IMR-90 (cell line): ENCODE measurements at regions not wholly inside any gene's neighbourhood (a gene's known extent, or its start where the extent isn't known, plus 50 kb on each side); places are given as distances from the start of the nearest gene placed in this dataset.

Source experiments
- ATAC-seq: fragments of 200-7000 bp; cut with Tn5 transposase; 2 replicates; pipeline ENCODE4 v1.9.1; 2020; ENCODE audit warnings: low read depth, mild to moderate bottlenecking, moderate library complexity
- BruUV-seq: library from RNA; stranded (reverse); fragments of 400-500 nt; replicated peaks from 2 replicates; lab custom pipeline; 2021; lab: Mats Ljungman, UMichigan
- CTCF ChIA-PET: fragments of 300-600 bp; formaldehyde crosslinking; extraction: SDS; loops from one replicate; lab custom pipeline; 2021; ENCODE audit warnings: antibody characterized with exemption; lab: Yijun Ruan, JAX
- POLR2A ChIA-PET: fragments of 300-600 bp; sonication (Branson Sonifier 250); formaldehyde crosslinking; loops from one replicate; lab custom pipeline; 2022; ENCODE audit warnings: antibody characterized with exemption; ENCODE audit not compliant: unreplicated experiment; lab: Charles Lee
- DNase-seq: peaks from one replicate; pipeline ENCODE4 v3.0.0; 2013
- H2AFZ ChIP-seq: replicated peaks from 2 replicates; pipeline ENCODE3; 2013; ENCODE audit warnings: low read length, mild to moderate bottlenecking; ENCODE audit not compliant: poor library complexity
- H2AK5ac ChIP-seq: 2 replicates; pipeline ENCODE4 v1.6.1; 2013; ENCODE audit warnings: low read depth, low read length, inconsistent platforms
- H2AK9ac ChIP-seq: replicated peaks from 2 replicates; pipeline ENCODE3; 2013; ENCODE audit warnings: mild to moderate bottlenecking, low read depth, low read length, moderate library complexity; ENCODE audit not compliant: poor library complexity
- H2BK120ac ChIP-seq: 2 replicates; pipeline ENCODE4 v1.6.1; 2013; ENCODE audit warnings: low read depth, low read length, inconsistent platforms
- H2BK15ac ChIP-seq: 3 replicates; pipeline ENCODE4 v1.6.1; 2013; ENCODE audit warnings: low read depth, low read length, inconsistent platforms
- H2BK20ac ChIP-seq: 2 replicates; pipeline ENCODE4 v1.6.1; 2013; ENCODE audit warnings: low read depth, mild to moderate bottlenecking, inconsistent platforms, low read length, moderate library complexity
- H2BK5ac ChIP-seq: 2 replicates; pipeline ENCODE4 v1.6.1; 2013; ENCODE audit warnings: mild to moderate bottlenecking, low read depth, low read length, inconsistent platforms; ENCODE audit not compliant: poor library complexity, severe bottlenecking
- H3K14ac ChIP-seq: replicated peaks from 2 replicates; pipeline ENCODE4 v1.6.1; 2013; ENCODE audit warnings: low read depth, low read length, inconsistent platforms
- H3K18ac ChIP-seq: 2 replicates; pipeline ENCODE4 v1.6.1; 2013; ENCODE audit warnings: low read depth, low read length, control low read depth
- H3K23ac ChIP-seq: 2 replicates; pipeline ENCODE4 v1.6.1; 2013; ENCODE audit warnings: low read depth, low read length, inconsistent platforms
- H3K27ac ChIP-seq: 2 replicates; pipeline ENCODE4 v1.5.1; 2013; ENCODE audit warnings: mild to moderate bottlenecking, control low read depth, low read length; ENCODE audit not compliant: insufficient read depth
- H3K27me3 ChIP-seq: 2 replicates; pipeline ENCODE4 v1.6.1; 2013; ENCODE audit warnings: low read length; ENCODE audit not compliant: control insufficient read depth, insufficient read depth
- H3K36me3 ChIP-seq: 2 replicates; pipeline ENCODE4 v1.6.1; 2013; ENCODE audit warnings: low read length, mixed read lengths; ENCODE audit not compliant: control insufficient read depth, insufficient read depth
- H3K4ac ChIP-seq: 2 replicates; pipeline ENCODE4 v1.6.1; 2013; ENCODE audit warnings: low read depth, low read length, inconsistent platforms
- H3K4me1 ChIP-seq: 2 replicates; pipeline ENCODE4 v1.6.1; 2013; ENCODE audit warnings: low read length, mixed read lengths; ENCODE audit not compliant: control insufficient read depth, insufficient read depth
- H3K4me2 ChIP-seq: 2 replicates; pipeline ENCODE4 v1.6.1; 2013; ENCODE audit warnings: low read depth, mild to moderate bottlenecking, control low read depth, low read length, moderate library complexity
- H3K4me3 ChIP-seq: 2 replicates; pipeline ENCODE4 v1.5.1; 2013; ENCODE audit warnings: low read depth, mild to moderate bottlenecking, control low read depth, low read length, moderate library complexity; ENCODE audit not compliant: insufficient read depth
- H3K56ac ChIP-seq: 2 replicates; pipeline ENCODE4 v1.6.1; 2013; ENCODE audit warnings: low read length, inconsistent platforms; ENCODE audit not compliant: insufficient read depth; ENCODE audit errors: extremely low read depth
- H3K79me1 ChIP-seq, 2 experiments: 2 replicates each; pipeline ENCODE4 v1.6.1; 2013; ENCODE audit warnings: low read length in 2 of 2, inconsistent platforms in 1 of 2, low read depth in 1 of 2
- H3K9ac ChIP-seq: 2 replicates; pipeline ENCODE4 v1.6.1; 2013; ENCODE audit warnings: low read depth, low read length, control low read depth
- H3K9me1 ChIP-seq: 2 replicates; pipeline ENCODE4 v1.6.1; 2013; ENCODE audit warnings: low read length, inconsistent platforms; ENCODE audit not compliant: insufficient read depth
- H3K9me3 ChIP-seq: 2 replicates; pipeline ENCODE4 v1.6.1; 2013; ENCODE audit warnings: low read length; ENCODE audit not compliant: control insufficient read depth, insufficient read depth
- H4K20me1 ChIP-seq: 2 replicates; pipeline ENCODE4 v1.6.1; 2013; ENCODE audit warnings: low read length, inconsistent platforms; ENCODE audit not compliant: insufficient read depth
- H4K5ac ChIP-seq: 2 replicates; pipeline ENCODE4 v1.6.1; 2013; ENCODE audit warnings: mild to moderate bottlenecking, low read depth, low read length, control low read depth
- H4K8ac ChIP-seq, 2 experiments: 2 replicates each; pipeline ENCODE4 v1.6.1; 2013; ENCODE audit warnings: low read depth in 2 of 2, low read length in 2 of 2, control low read depth in 1 of 2, inconsistent platforms in 1 of 2
- H4K91ac ChIP-seq: 2 replicates; pipeline ENCODE4 v1.6.1; 2013; ENCODE audit warnings: low read depth, low read length, inconsistent platforms; ENCODE audit not compliant: insufficient read depth
- CHD1 ChIP-seq: IDR thresholded peaks from 2 replicates; pipeline ENCODE4 v1.6.1; 2012; ENCODE audit warnings: low read depth, low read length, improper control_type of control experiment
- CTCF ChIP-seq: conservative IDR thresholded peaks from 2 replicates; pipeline ENCODE4 v1.5.1; 2012; ENCODE audit warnings: mild to moderate bottlenecking, low read depth, low read length, improper control_type of control experiment
- FOS ChIP-seq: fragments of 150-350 bp; IDR thresholded peaks from 2 replicates; pipeline ENCODE4 v1.6.1; 2016; ENCODE audit warnings: low read depth, low read length
- MAZ ChIP-seq: IDR thresholded peaks from 2 replicates; pipeline ENCODE4 v1.6.1; 2012; ENCODE audit warnings: low read depth, mild to moderate bottlenecking, low read length, improper control_type of control experiment, moderate library complexity, borderline replicate concordance
- MXI1 ChIP-seq: IDR thresholded peaks from 2 replicates; pipeline ENCODE4 v1.6.1; 2012; ENCODE audit warnings: low read depth, mild to moderate bottlenecking, low read length, moderate library complexity, borderline replicate concordance
- NFE2L2 ChIP-seq: fragments of 150-350 bp; IDR thresholded peaks from 2 replicates; pipeline ENCODE4 v1.6.1; 2016; ENCODE audit warnings: low read depth, mild to moderate bottlenecking, low read length
- POLR2A ChIP-seq: IDR thresholded peaks from 2 replicates; pipeline ENCODE4 v1.6.1; 2012; ENCODE audit warnings: mild to moderate bottlenecking, low read depth, low read length
- RFX5 ChIP-seq: IDR thresholded peaks from 2 replicates; pipeline ENCODE4 v1.8.0; 2012; ENCODE audit warnings: low read depth, mild to moderate bottlenecking, low read length, moderate library complexity
- WGBS, 2 experiments: methylation state at CpG; one replicate each; pipeline versions ENCODE4 v1.1.5 to v1.1.7; 2013; ENCODE audit warnings: missing lambda C conversion rate in 2 of 2; ENCODE audit not compliant: insufficient read length in 1 of 2; ENCODE audit errors: extremely low coverage in 2 of 2; 5-methylcytosine and 5-hydroxymethylcytosine counted together
- dilution Hi-C: fragments of 300-500 bp; cut with HindIII; formaldehyde crosslinking; loops from one replicate; pipeline ENCODE4 v1.14.3; 2018; ENCODE audit warnings: low sequenced_read_pairs; ENCODE audit not compliant: unreplicated experiment
- in situ Hi-C: fragments of 300-500 bp; cut with MboI; formaldehyde crosslinking; loops from 3 replicates; pipeline ENCODE4 v1.14.3; 2019; ENCODE audit warnings: low sequenced_read_pairs, inconsistent platforms, mixed read lengths
- intact Hi-C: fragments of 100-400 bp; cut with micrococcal nuclease; formaldehyde crosslinking; loops from 2 replicates; pipeline ENCODE4 v1.10.0; 2022

GRCh38 chr12:98007963-98008362, 507.4 kb upstream of the TMPO start:
- ChIA-PET POLR2A (no interaction called here), CTCF (no interaction called here)
- no peak overlapping the region for H2AK9ac ChIP-seq
- intact Hi-C loops (no loop called here), in situ Hi-C loops (no loop called here), dilution Hi-C loops (no loop called here)
- H2BK20ac ChIP-seq, result no peak overlapping the region
- no peak overlapping the region for H4K8ac ChIP-seq
- H2AFZ ChIP-seq, result no peak overlapping the region
- H3K4me1 ChIP-seq, result no peaks in the 10 kb centered on the region
- H3K27me3 ChIP-seq, result no peaks in the 10 kb centered on the region
- 17% methylated on average over 1 of the region's 1 CpG; no CpG with 5 or more reads in 1 of the 2 experiments for WGBS, 2 experiments
- no peak overlapping the region for H2BK15ac ChIP-seq
- no peak overlapping the region for H3K9ac ChIP-seq
- no peaks in the 10 kb centered on the region for H3K9me1 ChIP-seq
- DNase-seq (no peak), ATAC-seq (no peak)
- no peak overlapping the region for H3K4me2 ChIP-seq
- H3K14ac ChIP-seq, result no peak overlapping the region
- H2BK120ac ChIP-seq, result no peak overlapping the region
- H2AK5ac ChIP-seq, result no peak overlapping the region
- peaks cover 6% of the 10 kb centered on the region; the same call in 1 of the 2 replicates for H3K9me3 ChIP-seq
- no peak overlapping the region for H4K91ac ChIP-seq
- H4K5ac ChIP-seq, result no peak overlapping the region
- BruUV-seq, result no TSS peak
- no peak overlapping the region for H3K18ac ChIP-seq
- no peak overlapping the region for H3K56ac ChIP-seq
- no peaks in the 10 kb centered on the region for H3K36me3 ChIP-seq
- H4K20me1 ChIP-seq, result no peaks in the 10 kb centered on the region
- no peak overlapping the region for H3K4me3 ChIP-seq
- H3K79me1 ChIP-seq, result no peaks in the 10 kb centered on the region
- no peak overlapping the region for H3K4ac ChIP-seq
- H2BK5ac ChIP-seq, result no peak overlapping the region
- TF ChIP-seq NFE2L2 (no peak), CTCF (no peak), POLR2A (no peak), FOS (no peak), MAZ (no peak), MXI1 (no peak), RFX5 (no peak), CHD1 (no peak)
- no peak overlapping the region for H3K27ac ChIP-seq
- H3K23ac ChIP-seq, result no peak overlapping the region
